ENCODE measurements at regions not wholly inside any gene's neighbourhood (a gene's known extent, or its start where the extent isn't known, plus 50 kb on each side); places are given as distances from the start of the nearest gene placed in this dataset.

GRCh38 chr13:104408733-104409132 lies 1342.5 kb upstream of the SLC10A2 start:
- no peak for ATAC-seq
- H3K27me3 ChIP-seq (ENCODE audit: insufficient read depth): no peaks in the 10 kb centered on the region
- no peak for TF ChIP-seq ZNF331 (CRISPR knock-in tag; IDR thresholded peaks at IDR 0.05; ENCODE audit: low read depth)
- TF ChIP-seq JUNB (IDR thresholded peaks at IDR 0.05; ENCODE audit: unreplicated experiment): no peak
- TF ChIP-seq NANOG (IDR thresholded peaks at IDR 0.05; ENCODE audit: borderline replicate concordance): no peak
- no peak for TF ChIP-seq REST (IDR thresholded peaks at IDR 0.05; ENCODE audit: unreplicated experiment)
- TF ChIP-seq EZH2phosphoT487 (IDR thresholded peaks at IDR 0.05; ENCODE audit: unreplicated experiment): no peak
- no peak for TF ChIP-seq STAT1 (IDR thresholded peaks at IDR 0.05; ENCODE audit: unreplicated experiment)
- no peak for TF ChIP-seq CTCF (conservative IDR thresholded peaks at IDR 0.05; ENCODE audit: low read depth in 2 of 2)
- no peak for TF ChIP-seq EZH2 (IDR thresholded peaks at IDR 0.05; ENCODE audit: low read depth, unreplicated experiment)
- TF ChIP-seq POLR2AphosphoS5 (IDR thresholded peaks at IDR 0.05; ENCODE audit: low read depth): no peak
- TF ChIP-seq ZNF462 (CRISPR knock-in tag; IDR thresholded peaks at IDR 0.05): no peak
- no peak for TF ChIP-seq ZNF114 (CRISPR knock-in tag; IDR thresholded peaks at IDR 0.05)
- TF ChIP-seq CREB1 (CRISPR knock-in tag; IDR thresholded peaks at IDR 0.05; ENCODE audit: low read depth): no peak
- no peak for TF ChIP-seq ETS1 (IDR thresholded peaks at IDR 0.05)
- Mint-ChIP-seq H3K4me3 (no peak overlapping the region), H3K27me3 (ENCODE audit: insufficient read depth, low read depth, poor library complexity) (no peaks in the 10 kb centered on the region), H3K9me3 (no peaks in the 10 kb centered on the region; the same call in 1 of the 3 replicates), H3K4me1 (peaks cover 6% of the 10 kb centered on the region), H3K27ac (no peak overlapping the region), H3K36me3 (ENCODE audit: low read depth) (no peaks in the 10 kb centered on the region)
- no peaks in the 10 kb centered on the region; the same call in 1 of the 2 replicates for H3K4me1 ChIP-seq (ENCODE audit: insufficient read depth)
- H3K4me3 ChIP-seq: no peak overlapping the region
- no peak overlapping the region for H2AFZ ChIP-seq
- no peak overlapping the region for H3K27ac ChIP-seq (ENCODE audit: low read depth)
- no peak overlapping the region for H3K4me2 ChIP-seq
- no peaks in the 10 kb centered on the region for H3K36me3 ChIP-seq (ENCODE audit: insufficient read depth)
- no peaks in the 10 kb centered on the region for H3F3A ChIP-seq (replicated peaks; ENCODE audit: low read depth)
- no peaks in the 10 kb centered on the region for H4K20me1 ChIP-seq (replicated peaks; ENCODE audit: insufficient read depth)
- no peaks in the 10 kb centered on the region for H3K79me2 ChIP-seq (replicated peaks; ENCODE audit: insufficient read depth)
- no peaks in the 10 kb centered on the region for H3K9me2 ChIP-seq (ENCODE audit: insufficient read depth)
- no peak for DNase-seq (ENCODE audit: low spot score)

All from GM23338 (cell line).